Stimulated activated memory B cell treated with anti-CD40 and anti-IgM and Interleukin-4, amounts not matched to agents 10 μg/mL and 1 μg/mL and 100 μg/mL, for 72 hours (primary cell): ENCODE measurements at regions not wholly inside any gene's neighbourhood (a gene's known extent, or its start where the extent isn't known, plus 50 kb on each side); places are given as distances from the start of the nearest gene placed in this dataset.

ENCODE experiments used
- ATAC-seq: fragments of 150-1000 bp; cut with Tn5 transposase; 2 replicates; pipeline ENCODE4 v1.10.0; 2021
- H3K27ac Mint-ChIP-seq: one replicate; pipeline ENCODE4 v1.8.0; 2022; ENCODE audit warnings: mild to moderate bottlenecking, mixed read lengths
- H3K27me3 Mint-ChIP-seq: one replicate; pipeline ENCODE4 v1.8.0; 2022; ENCODE audit warnings: mixed read lengths
- H3K36me3 Mint-ChIP-seq: one replicate; pipeline ENCODE4 v1.8.0; 2022; ENCODE audit warnings: mixed read lengths
- H3K4me1 Mint-ChIP-seq: one replicate; pipeline ENCODE4 v1.8.0; 2022; ENCODE audit warnings: mixed read lengths
- H3K4me3 Mint-ChIP-seq: one replicate; pipeline ENCODE4 v1.8.0; 2022; ENCODE audit warnings: mild to moderate bottlenecking, moderate library complexity, mixed read lengths
- H3K9me3 Mint-ChIP-seq: one replicate; pipeline ENCODE4 v1.8.0; 2022; ENCODE audit warnings: mixed read lengths

- Mint-ChIP-seq H3K9me3 (peaks cover 16% of the 10 kb centered on the region), H3K36me3 (no peaks in the 10 kb centered on the region), H3K27ac (no peak overlapping the region), H3K4me1 (no peaks in the 10 kb centered on the region), H3K27me3 (no peaks in the 10 kb centered on the region), H3K4me3 (no peak overlapping the region)
- no peak for ATAC-seq
These were observed 256.2 kb downstream of the TRAM1L1 start for GRCh38 chr4:116829187-116829586.

DNA sequence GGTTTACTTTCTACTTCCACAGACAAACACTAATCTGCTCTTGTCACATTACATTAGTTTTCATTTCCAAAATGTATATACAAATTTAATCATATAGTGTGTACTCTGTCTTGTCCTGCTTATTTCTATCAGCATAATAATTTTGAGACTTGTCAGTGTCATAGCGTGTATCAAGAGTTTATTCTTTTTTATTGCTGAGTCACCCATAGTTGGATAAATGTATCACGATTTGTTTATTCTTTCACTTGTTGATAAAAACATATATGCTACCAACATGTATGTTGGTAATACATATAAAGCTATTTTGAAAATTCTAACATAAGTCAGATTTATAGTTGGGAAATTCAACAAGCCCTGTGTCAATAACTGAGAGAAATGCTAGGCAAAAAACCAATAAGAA is 261.2 kb downstream of the TRAM1L1 start:
- Mint-ChIP-seq H3K27me3 (no peaks in the 10 kb centered on the region), H3K36me3 (no peaks in the 10 kb centered on the region), H3K4me3 (no peak overlapping the region), H3K9me3 (peaks cover 6% of the 10 kb centered on the region), H3K27ac (no peak overlapping the region), H3K4me1 (no peaks in the 10 kb centered on the region)
- ATAC-seq, result no peak

DNA sequence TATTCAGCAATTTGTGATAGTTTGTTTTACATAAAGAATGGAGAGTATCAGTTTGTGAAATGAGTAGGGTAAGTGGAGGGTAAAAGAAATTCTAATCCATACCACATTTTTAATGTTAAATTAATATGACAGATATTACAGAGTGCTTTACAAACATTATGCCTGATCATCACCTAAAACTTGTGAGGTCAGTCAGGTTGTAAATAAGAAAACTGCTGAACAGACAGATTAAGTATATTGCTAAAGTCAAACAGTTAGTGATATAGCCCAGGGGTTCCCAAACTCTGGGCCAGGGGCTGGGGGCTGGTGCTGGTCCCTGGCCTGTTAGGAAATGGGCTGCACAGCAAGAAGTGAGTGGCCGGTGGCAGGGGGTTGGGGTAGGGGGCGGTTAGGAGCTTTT is 273.6 kb downstream of the TRAM1L1 start:
- peaks cover 4% of the 10 kb centered on the region for H3K9me3 Mint-ChIP-seq
- H3K4me1 Mint-ChIP-seq, result no peaks in the 10 kb centered on the region
- no peak for ATAC-seq
- H3K27ac Mint-ChIP-seq, result no peak overlapping the region
- H3K4me3 Mint-ChIP-seq, result no peak overlapping the region
- no peaks in the 10 kb centered on the region for H3K36me3 Mint-ChIP-seq
- no peaks in the 10 kb centered on the region for H3K27me3 Mint-ChIP-seq

DNA sequence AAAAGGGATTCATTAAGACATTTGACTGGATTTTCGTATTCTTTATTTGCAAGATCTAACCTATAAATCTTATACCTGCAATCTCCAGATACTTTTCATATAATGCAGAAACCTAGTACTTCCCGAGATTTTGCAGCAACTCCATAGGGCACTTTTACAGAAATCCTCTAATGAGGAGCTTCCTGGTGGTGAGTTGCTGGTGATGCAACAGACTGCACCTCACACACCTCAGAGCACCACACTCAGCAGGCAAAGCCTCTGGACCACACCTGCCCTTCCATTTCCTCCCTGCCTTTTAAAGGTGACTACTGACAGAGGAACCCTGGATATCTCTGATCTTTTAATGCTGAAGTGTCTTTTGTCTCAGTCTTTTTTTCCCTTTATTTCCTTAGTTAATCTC is 289.4 kb downstream of the TRAM1L1 start:
- H3K9me3 Mint-ChIP-seq, result no peaks in the 10 kb centered on the region
- H3K36me3 Mint-ChIP-seq, result no peaks in the 10 kb centered on the region
- no peaks in the 10 kb centered on the region for H3K27me3 Mint-ChIP-seq
- H3K27ac Mint-ChIP-seq, result no peak overlapping the region
- H3K4me3 Mint-ChIP-seq, result no peak overlapping the region
- H3K4me1 Mint-ChIP-seq, result no peaks in the 10 kb centered on the region
- ATAC-seq, result no peak

DNA sequence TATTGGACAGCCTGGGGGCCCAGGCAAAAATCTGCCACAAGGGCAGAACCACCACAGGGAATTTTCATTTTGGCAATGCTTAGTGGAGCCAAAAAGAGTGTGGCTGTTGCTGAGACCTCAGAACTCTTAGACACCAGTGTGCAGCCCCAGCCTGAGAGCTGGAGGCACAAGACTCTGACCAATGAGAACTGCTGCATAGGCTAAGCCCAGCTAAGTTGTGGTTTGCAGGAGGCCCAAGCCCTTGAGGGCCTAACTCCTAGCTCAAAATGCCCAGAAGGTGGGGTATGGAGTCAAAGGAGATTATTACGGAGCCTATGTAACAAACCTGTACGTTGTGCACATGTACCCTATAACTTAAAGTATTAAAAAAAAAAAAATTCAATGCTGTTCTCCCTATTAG is 296.7 kb downstream of the TRAM1L1 start:
- peak; percentile 8 for ATAC-seq
- Mint-ChIP-seq H3K9me3 (no peaks in the 10 kb centered on the region), H3K4me1 (no peaks in the 10 kb centered on the region), H3K27ac (no peak overlapping the region), H3K27me3 (no peaks in the 10 kb centered on the region), H3K36me3 (no peaks in the 10 kb centered on the region), H3K4me3 (no peak overlapping the region)

GRCh38 chr4:116755051-116755450 is 330.3 kb downstream of the TRAM1L1 start:
- no peak for ATAC-seq
- H3K27ac Mint-ChIP-seq, result no peak overlapping the region
- no peaks in the 10 kb centered on the region for H3K4me1 Mint-ChIP-seq
- H3K4me3 Mint-ChIP-seq, result no peak overlapping the region
- H3K9me3 Mint-ChIP-seq, result no peaks in the 10 kb centered on the region
- H3K36me3 Mint-ChIP-seq, result no peaks in the 10 kb centered on the region
- H3K27me3 Mint-ChIP-seq, result no peaks in the 10 kb centered on the region

- Mint-ChIP-seq H3K4me1 (no peaks in the 10 kb centered on the region), H3K27me3 (no peaks in the 10 kb centered on the region), H3K36me3 (no peaks in the 10 kb centered on the region), H3K9me3 (no peaks in the 10 kb centered on the region), H3K4me3 (no peak overlapping the region), H3K27ac (no peak overlapping the region)
- no peak for ATAC-seq
These were observed 333.3 kb downstream of the TRAM1L1 start for GRCh38 chr4:116752027-116752426.

DNA sequence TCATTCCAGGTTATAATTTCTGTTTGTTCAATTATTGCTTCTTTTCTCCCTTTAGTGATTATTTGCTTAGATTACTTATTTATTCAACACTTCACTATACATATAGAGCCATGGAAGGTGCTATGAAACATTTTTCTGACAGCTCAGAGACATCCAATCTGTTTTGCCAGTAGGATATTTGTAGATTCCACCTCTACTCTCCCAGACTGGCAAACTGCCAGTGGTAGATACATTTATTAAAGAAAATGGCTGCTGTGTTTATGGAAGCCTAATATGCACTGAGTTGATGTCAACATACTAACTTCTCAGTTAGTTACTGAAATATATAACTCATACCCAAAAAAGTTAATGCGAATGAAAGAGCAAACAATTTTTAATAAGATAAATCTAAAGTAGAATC is 348.6 kb downstream of the TRAM1L1 start:
- no peaks in the 10 kb centered on the region for H3K27me3 Mint-ChIP-seq
- no peak overlapping the region for H3K4me3 Mint-ChIP-seq
- no peak for ATAC-seq
- no peak overlapping the region for H3K27ac Mint-ChIP-seq
- no peaks in the 10 kb centered on the region for H3K4me1 Mint-ChIP-seq
- no peaks in the 10 kb centered on the region for H3K9me3 Mint-ChIP-seq
- no peaks in the 10 kb centered on the region for H3K36me3 Mint-ChIP-seq

GRCh38 chr4:116734178-116734577 is 351.2 kb downstream of the TRAM1L1 start:
- no peak for ATAC-seq
- Mint-ChIP-seq H3K9me3 (peaks cover 3% of the 10 kb centered on the region), H3K27ac (no peak overlapping the region), H3K4me3 (no peak overlapping the region), H3K36me3 (no peaks in the 10 kb centered on the region), H3K4me1 (no peaks in the 10 kb centered on the region), H3K27me3 (no peaks in the 10 kb centered on the region)

DNA sequence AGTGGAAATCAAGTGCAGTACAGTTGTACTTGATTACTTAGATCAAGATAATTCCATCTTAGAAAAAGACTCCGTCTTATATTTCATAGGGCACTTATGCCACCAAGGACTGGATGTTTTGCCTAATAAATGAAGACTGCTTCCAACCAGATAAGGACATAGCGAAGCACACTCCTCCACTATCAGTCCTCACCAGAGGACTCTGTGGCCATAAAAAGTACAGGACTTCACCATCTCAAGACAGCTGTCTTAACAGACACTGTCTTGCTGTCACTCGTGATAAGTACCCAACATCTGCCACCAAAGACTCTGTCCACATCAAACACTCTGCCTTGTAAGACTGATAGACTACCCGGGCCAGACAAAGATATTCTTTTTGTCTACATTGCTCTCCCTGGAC is 352.0 kb downstream of the TRAM1L1 start:
- H3K4me1 Mint-ChIP-seq, result no peaks in the 10 kb centered on the region
- H3K27me3 Mint-ChIP-seq, result no peaks in the 10 kb centered on the region
- H3K36me3 Mint-ChIP-seq, result no peaks in the 10 kb centered on the region
- H3K27ac Mint-ChIP-seq, result no peak overlapping the region
- H3K4me3 Mint-ChIP-seq, result no peak overlapping the region
- no peak for ATAC-seq
- H3K9me3 Mint-ChIP-seq, result peaks cover 3% of the 10 kb centered on the region

GRCh38 chr4:116726523-116726922 is 358.9 kb downstream of the TRAM1L1 start:
- Mint-ChIP-seq H3K9me3 (peaks cover 6% of the 10 kb centered on the region), H3K4me3 (no peak overlapping the region), H3K27ac (no peak overlapping the region), H3K36me3 (no peaks in the 10 kb centered on the region), H3K27me3 (no peaks in the 10 kb centered on the region), H3K4me1 (no peaks in the 10 kb centered on the region)
- no peak for ATAC-seq

DNA sequence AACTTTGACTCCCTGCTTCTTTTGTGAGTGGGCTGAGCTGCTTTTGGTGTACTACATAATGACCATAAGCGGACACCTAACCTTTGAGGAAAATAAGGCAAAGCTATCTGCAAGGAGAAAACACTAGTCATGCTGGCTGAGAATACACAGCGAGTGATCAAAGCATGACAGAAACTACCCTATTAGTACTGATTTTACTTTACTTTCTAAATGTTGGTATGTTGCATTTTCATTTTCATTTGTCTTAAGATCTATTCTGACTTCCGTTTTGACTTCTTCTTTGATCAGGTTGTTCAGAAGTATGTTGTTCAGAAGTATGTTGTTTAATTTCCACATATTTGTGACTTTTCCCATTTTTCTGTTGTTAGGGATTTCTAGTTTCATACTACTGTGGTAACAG is 361.1 kb downstream of the TRAM1L1 start:
- ATAC-seq, result no peak
- Mint-ChIP-seq H3K4me1 (no peaks in the 10 kb centered on the region), H3K9me3 (peaks cover 3% of the 10 kb centered on the region), H3K4me3 (no peak overlapping the region), H3K27me3 (no peaks in the 10 kb centered on the region), H3K36me3 (no peaks in the 10 kb centered on the region), H3K27ac (no peak overlapping the region)

- Mint-ChIP-seq H3K4me3 (no peak overlapping the region), H3K27ac (no peak overlapping the region), H3K27me3 (no peaks in the 10 kb centered on the region), H3K4me1 (no peaks in the 10 kb centered on the region), H3K9me3 (peaks cover 8% of the 10 kb centered on the region), H3K36me3 (no peaks in the 10 kb centered on the region)
- ATAC-seq, result no peak
These were observed 379.9 kb downstream of the TRAM1L1 start for GRCh38 chr4:116705466-116705865.

GRCh38 chr4:116702949-116703348 is 382.4 kb downstream of the TRAM1L1 start:
- H3K27ac Mint-ChIP-seq, result no peak overlapping the region
- H3K36me3 Mint-ChIP-seq, result no peaks in the 10 kb centered on the region

DNA sequence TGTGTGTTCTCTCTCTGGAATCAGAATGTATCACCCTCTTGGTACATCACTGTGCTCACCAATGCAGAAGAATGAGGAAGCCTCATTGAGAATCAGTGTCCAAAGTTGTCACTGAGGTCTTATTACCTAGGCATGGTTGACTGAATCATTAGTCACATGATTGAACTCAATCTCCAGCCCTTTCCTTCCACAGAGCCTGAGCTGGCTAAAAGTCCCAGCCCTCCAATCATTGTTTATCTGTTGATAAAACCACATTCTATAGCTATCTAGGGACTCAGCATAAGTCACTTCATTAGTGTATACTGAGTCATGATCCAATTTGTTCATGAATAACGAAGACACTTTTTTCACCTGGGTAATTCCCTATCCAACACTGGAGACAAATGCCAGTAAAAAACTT is 396.8 kb downstream of the TRAM1L1 start:
- no peaks in the 10 kb centered on the region for H3K4me1 Mint-ChIP-seq
- no peak overlapping the region for H3K4me3 Mint-ChIP-seq
- no peaks in the 10 kb centered on the region for H3K9me3 Mint-ChIP-seq
- no peak for ATAC-seq
- no peaks in the 10 kb centered on the region for H3K36me3 Mint-ChIP-seq
- H3K27ac Mint-ChIP-seq, result no peak overlapping the region
- no peaks in the 10 kb centered on the region for H3K27me3 Mint-ChIP-seq

More at GRCh38 chr4:116702949-116703348, 382.4 kb downstream of the TRAM1L1 start:
- Mint-ChIP-seq H3K27me3 (no peaks in the 10 kb centered on the region), H3K9me3 (peaks cover 5% of the 10 kb centered on the region), H3K4me3 (no peak overlapping the region), H3K4me1 (no peaks in the 10 kb centered on the region)
- no peak for ATAC-seq

GRCh38 chr4:116668190-116668589 is 417.2 kb downstream of the TRAM1L1 start:
- Mint-ChIP-seq H3K27ac (no peak overlapping the region), H3K27me3 (no peaks in the 10 kb centered on the region), H3K4me3 (no peak overlapping the region), H3K4me1 (no peaks in the 10 kb centered on the region), H3K9me3 (peaks cover 8% of the 10 kb centered on the region), H3K36me3 (no peaks in the 10 kb centered on the region)
- no peak for ATAC-seq

DNA sequence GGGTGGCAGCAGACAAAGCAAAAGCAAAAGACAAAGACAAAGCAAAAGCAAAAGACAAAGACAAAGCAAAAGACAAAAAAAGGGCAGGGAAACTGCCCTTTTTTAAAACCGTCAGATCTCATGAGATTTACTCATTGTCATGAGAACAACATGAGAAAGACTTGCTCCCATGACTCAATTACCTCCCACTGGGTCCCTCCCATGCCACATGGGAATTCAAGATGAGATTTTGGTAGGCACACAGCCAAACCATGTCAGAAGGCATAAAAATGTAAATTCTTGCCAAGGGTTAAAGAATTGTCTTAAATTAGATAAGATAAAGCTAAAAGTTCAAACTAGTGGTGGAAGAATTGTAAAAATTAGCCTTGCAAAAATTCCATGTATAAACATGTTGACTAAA is 419.7 kb downstream of the TRAM1L1 start:
- Mint-ChIP-seq H3K4me1 (no peaks in the 10 kb centered on the region), H3K27me3 (no peaks in the 10 kb centered on the region), H3K9me3 (peaks cover 8% of the 10 kb centered on the region), H3K36me3 (no peaks in the 10 kb centered on the region), H3K27ac (no peak overlapping the region), H3K4me3 (no peak overlapping the region)
- ATAC-seq, result no peak
